Endothelial cell of umbilical vein (primary cell): ENCODE measurements at regions not wholly inside any gene's neighbourhood (a gene's known extent, or its start where the extent isn't known, plus 50 kb on each side); places are given as distances from the start of the nearest gene placed in this dataset.

ENCODE experiments used
- BruUV-seq: library from RNA; stranded (reverse); fragments of 400-500 nt; replicated peaks from 2 replicates; lab custom pipeline; 2021; lab: Mats Ljungman, UMichigan
- CTCF ChIA-PET: fragments of 300-600, 350-600 bp; sonication (Branson Sonifier 250); formaldehyde crosslinking; loops from one replicate; lab custom pipeline; 2021; ENCODE audit warnings: antibody characterized with exemption, inconsistent platforms; lab: Charles Lee
- POLR2A ChIA-PET: fragments of 300-600, 350-600 bp; sonication (Branson Sonifier 250); formaldehyde crosslinking; loops from one replicate; lab custom pipeline; 2021; ENCODE audit warnings: antibody characterized with exemption, inconsistent platforms; lab: Charles Lee
- DNase-seq: peaks from one replicate; pipeline ENCODE4 v3.0.0-alpha.2; 2011; ENCODE audit warnings: low read depth, low spot score
- FAIRE-seq: peaks from 2 replicates; lab custom pipeline; 2011; peaks lifted over from hg19 to GRCh38; lab: Jason Lieb, UNC
- H2AFZ ChIP-seq: 2 replicates; pipeline ENCODE4 v1.6.0; 2012; ENCODE audit warnings: low read depth, low read length, control low read depth, inconsistent platforms
- H3K27ac ChIP-seq: 2 replicates; pipeline ENCODE4 v1.5.1; 2011; ENCODE audit warnings: low read depth, mild to moderate bottlenecking, control low read depth, low read length, moderate library complexity; ENCODE audit not compliant: insufficient read depth
- H3K27me3 ChIP-seq, 2 experiments: 2 replicates each; pipeline versions ENCODE4 v1.6.0 to v1.6.1; 2011; ENCODE audit warnings: low read length in 2 of 2, mixed read lengths in 1 of 2; ENCODE audit not compliant: control insufficient read depth in 2 of 2, insufficient read depth in 2 of 2
- H3K36me3 ChIP-seq, 2 experiments: 2 replicates in 1 of 2; 3 replicates in 1 of 2; pipeline ENCODE4 v1.5.1; 2011; ENCODE audit warnings: low read length in 2 of 2, mild to moderate bottlenecking in 1 of 2, moderate library complexity in 1 of 2; ENCODE audit not compliant: control insufficient read depth in 2 of 2, insufficient read depth in 2 of 2; ENCODE audit errors: extremely low read depth in 1 of 2
- H3K4me1 ChIP-seq: 3 replicates; pipeline ENCODE4 v1.5.1; 2011; ENCODE audit warnings: mild to moderate bottlenecking, low read length; ENCODE audit not compliant: control insufficient read depth, insufficient read depth; ENCODE audit errors: extremely low read depth
- H3K4me2 ChIP-seq: 2 replicates; pipeline ENCODE4 v1.6.1; 2011; ENCODE audit warnings: low read length, control low read depth, mixed read lengths; ENCODE audit not compliant: insufficient read depth
- H3K4me3 ChIP-seq, 3 experiments: fragments of 200-600 bp in 1 of 3; sonication (generic), shearing (Covaris generic) in 1 of 3; replicated peaks in 1 of 3; 2 replicates each; pipeline ENCODE4 v1.5.1; 2011 to 2016; ENCODE audit warnings: control low read depth in 3 of 3, low read length in 3 of 3, mild to moderate bottlenecking in 2 of 3, inconsistent platforms in 1 of 3, low read depth in 1 of 3, moderate library complexity in 1 of 3; ENCODE audit not compliant: insufficient read depth in 1 of 3
- H3K79me2 ChIP-seq: 2 replicates; pipeline ENCODE4 v1.6.0; 2012; ENCODE audit warnings: low read length, inconsistent platforms; ENCODE audit not compliant: control insufficient read depth, insufficient read depth
- H3K9ac ChIP-seq: replicated peaks from 2 replicates; pipeline ENCODE3; 2011; ENCODE audit warnings: low read length, control low read depth; ENCODE audit not compliant: insufficient read depth; ENCODE audit errors: extremely low read depth
- H3K9me1 ChIP-seq: replicated peaks from 3 replicates; pipeline ENCODE4 v1.6.0; 2011; ENCODE audit warnings: mild to moderate bottlenecking, low read length; ENCODE audit not compliant: control insufficient read depth, insufficient read depth; ENCODE audit errors: extremely low read depth
- H3K9me3 ChIP-seq: replicated peaks from 2 replicates; pipeline ENCODE4 v1.5.1; 2012; ENCODE audit warnings: low read length, inconsistent platforms; ENCODE audit not compliant: control insufficient read depth, insufficient read depth
- H4K20me1 ChIP-seq: replicated peaks from 2 replicates; pipeline ENCODE3; 2011; ENCODE audit warnings: mild to moderate bottlenecking, low read length; ENCODE audit not compliant: control insufficient read depth, insufficient read depth; ENCODE audit errors: extremely low read depth
- CTCF ChIP-seq, 2 donors: IDR thresholded peaks; 1 replicate in 1 of 2; 2 replicates in 1 of 2; pipeline ENCODE4 v1.5.1; 2011; ENCODE audit warnings: low read length in 2 of 2, mild to moderate bottlenecking in 2 of 2, moderate library complexity in 2 of 2, control low read depth in 1 of 2, inconsistent platforms in 1 of 2, low read depth in 1 of 2; ENCODE audit not compliant: insufficient read depth in 1 of 2; ENCODE audit errors: extremely low read depth in 1 of 2
- EZH2 ChIP-seq: IDR thresholded peaks from 2 replicates; pipeline ENCODE4 v1.6.1; 2012; ENCODE audit warnings: borderline replicate concordance, low read depth, mild to moderate bottlenecking, moderate library complexity, low read length, inconsistent platforms; ENCODE audit not compliant: severe bottlenecking
- FOS ChIP-seq: IDR thresholded peaks from 2 replicates; pipeline ENCODE4 v1.6.1; 2011; ENCODE audit warnings: mild to moderate bottlenecking, low read length, moderate library complexity, borderline replicate concordance; ENCODE audit not compliant: insufficient read depth
- GATA2 ChIP-seq: IDR thresholded peaks from 2 replicates; pipeline ENCODE4 v1.7.0; 2011; ENCODE audit warnings: low read depth, mild to moderate bottlenecking, moderate library complexity, mixed read lengths, low read length; ENCODE audit not compliant: insufficient read length, insufficient read depth
- JUN ChIP-seq: IDR thresholded peaks from 2 replicates; pipeline ENCODE4 v1.6.1; 2011; ENCODE audit warnings: borderline replicate concordance, low read depth; ENCODE audit not compliant: insufficient read length, insufficient read depth
- MYC ChIP-seq: IDR thresholded peaks from one replicate; pipeline ENCODE4 v1.6.1; 2011; ENCODE audit warnings: mild to moderate bottlenecking, low read depth, low read length
- POLR2A ChIP-seq: IDR thresholded peaks from 2 replicates; pipeline ENCODE4 v1.6.1; 2012; ENCODE audit warnings: low read depth, mild to moderate bottlenecking, control low read depth, low read length
- POLR2AphosphoS5 ChIP-seq: IDR thresholded peaks from 2 replicates; pipeline ENCODE4 v1.6.1; 2012; ENCODE audit warnings: low read depth, mild to moderate bottlenecking, control low read depth, low read length, moderate library complexity; ENCODE audit not compliant: insufficient read depth
- dilution Hi-C: fragments of 300-500 bp; cut with MboI; formaldehyde crosslinking; loops from one replicate; pipeline ENCODE4 v1.15.0; 2019; ENCODE audit warnings: low sequenced_read_pairs; ENCODE audit not compliant: extremely low pct_ligation_motif_present
- intact Hi-C: fragments of 100-400 bp; cut with micrococcal nuclease; formaldehyde crosslinking; loops from one replicate; pipeline ENCODE4 v1.10.0; 2022
- TF ChIP-seq, protein P1 (sequence below): IDR thresholded peaks from 2 replicates; pipeline ENCODE4 v1.6.1; 2011; ENCODE audit not compliant: insufficient read depth, insufficient read length

DNA sequence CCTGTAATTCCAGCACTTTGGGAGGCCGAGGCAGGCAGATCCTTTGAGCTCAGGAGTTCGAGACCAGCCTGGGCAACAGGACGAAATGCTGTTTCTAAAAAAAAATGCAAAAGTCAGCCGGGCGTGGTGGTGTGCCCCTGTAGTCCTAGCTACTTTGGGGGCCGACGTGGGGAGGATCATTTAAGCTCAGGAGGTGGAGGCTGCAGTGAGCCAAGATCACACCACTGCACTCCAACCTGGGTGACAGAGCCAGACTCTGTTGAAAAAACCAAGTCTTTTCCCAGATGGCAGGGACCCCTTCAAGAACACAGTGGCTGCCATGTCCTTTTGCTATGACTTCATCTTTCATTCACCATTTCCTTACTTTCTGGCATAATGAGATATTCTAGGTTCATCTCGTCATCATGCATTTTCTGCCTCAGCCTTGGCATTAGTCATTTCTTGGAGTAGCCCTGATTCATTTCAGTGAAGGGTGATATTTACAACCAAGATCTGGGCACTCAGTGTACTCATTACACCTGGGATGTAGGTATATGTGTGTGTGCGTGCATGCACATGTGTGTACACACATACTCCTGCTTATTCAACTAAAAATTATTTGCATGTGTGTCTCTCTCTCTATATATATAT lies 61.4 kb upstream of the TOX2 start:
- FAIRE-seq (no peak), DNase-seq (no peak)
- no TSS peak for BruUV-seq
- Histone ChIP-seq H2AFZ (peak overlapping the region; percentile 53), H3K9me1 (no peaks in the 10 kb centered on the region), H3K27me3 (peaks cover 0 to 3% of the 10 kb centered on the region in 2 experiments), H3K4me2 (no peak overlapping the region), H3K79me2 (no peaks in the 10 kb centered on the region), H3K27ac (no peak overlapping the region), H3K9me3 (no peaks in the 10 kb centered on the region), H3K4me1 (peaks cover 13% of the 10 kb centered on the region), H4K20me1 (no peaks in the 10 kb centered on the region), H3K9ac (no peak overlapping the region), H3K36me3 (no peaks in the 10 kb centered on the region), H3K4me3 (no peak overlapping the region)
- no peak for TF ChIP-seq CTCF (IDR thresholded peaks at IDR 0.05; ENCODE audit: extremely low read depth in 1 of 2, insufficient read depth in 1 of 2, low read depth in 1 of 2, low read length in 2 of 2)
- TF ChIP-seq EZH2 = no peak
- no peak for TF ChIP-seq JUN
- TF ChIP-seq, protein P1, sequence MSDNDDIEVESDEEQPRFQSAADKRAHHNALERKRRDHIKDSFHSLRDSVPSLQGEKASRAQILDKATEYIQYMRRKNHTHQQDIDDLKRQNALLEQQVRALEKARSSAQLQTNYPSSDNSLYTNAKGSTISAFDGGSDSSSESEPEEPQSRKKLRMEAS = no peak
- TF ChIP-seq POLR2A = no peak
- no peak for TF ChIP-seq GATA2
- TF ChIP-seq MYC = no peak
- TF ChIP-seq FOS = no peak
- TF ChIP-seq POLR2AphosphoS5 = no peak
- ChIA-PET POLR2A (no interaction called here), CTCF (no interaction called here)
- intact Hi-C loops = no loop called here
- dilution Hi-C loops = no loop called here
